ENCODE measurements at regions not wholly inside any gene's neighbourhood (a gene's known extent, or its start where the extent isn't known, plus 50 kb on each side); places are given as distances from the start of the nearest gene placed in this dataset.

GRCh38 chr14:96979611-96980074, 182.5 kb downstream of the VRK1 start:
- intact Hi-C loops (cut with micrococcal nuclease) = no loop called here

GRCh38 chr14:96980835-96981234, 183.7 kb downstream of the VRK1 start:
- intact Hi-C loops (cut with micrococcal nuclease) = no loop called here

GRCh38 chr14:96986256-96987085, 189.3 kb downstream of the VRK1 start:
- intact Hi-C loops (cut with micrococcal nuclease) = no loop called here

DNA sequence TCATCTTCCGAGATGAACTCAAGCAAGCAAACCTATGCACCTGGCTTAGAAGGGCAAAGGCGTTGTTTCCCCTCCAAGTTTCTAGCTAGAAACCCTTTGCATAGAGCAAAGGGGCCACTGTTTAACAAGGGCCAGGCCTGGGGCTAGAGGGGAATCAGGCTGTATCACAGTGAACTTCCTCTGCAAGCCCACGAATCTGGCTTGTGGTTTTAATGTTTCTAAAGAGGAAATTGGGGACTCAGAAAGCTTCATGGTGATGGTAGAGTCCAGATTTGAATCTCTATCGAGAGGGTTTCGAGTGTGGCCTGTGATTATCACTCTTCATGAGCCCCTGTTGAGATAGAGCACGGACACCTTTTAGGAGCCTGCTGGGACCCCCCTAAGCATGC, 189.9 kb downstream of the VRK1 start:
- intact Hi-C loops (cut with micrococcal nuclease) = no loop called here

GRCh38 chr14:96987771-96988170, 190.6 kb downstream of the VRK1 start:
- intact Hi-C loops (cut with micrococcal nuclease) = no loop called here

DNA sequence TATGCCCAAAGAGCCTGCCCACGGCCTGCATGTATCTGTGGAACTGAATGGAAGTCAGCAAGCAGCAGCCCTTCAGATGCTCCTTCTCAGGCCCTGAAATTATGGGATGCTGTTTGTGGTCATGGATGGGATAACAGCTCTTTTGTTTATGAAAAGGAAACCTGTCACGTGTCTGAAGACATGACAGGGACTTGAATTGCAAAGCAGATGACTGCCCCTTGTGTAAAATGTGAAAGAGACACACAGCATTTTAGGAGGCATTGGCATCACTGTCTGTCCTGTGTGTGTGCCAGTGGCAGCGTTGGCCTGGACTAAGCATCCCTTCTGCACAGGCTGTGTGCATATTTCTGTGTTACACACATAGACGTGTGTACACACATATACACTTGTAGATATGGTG, 192.1 kb downstream of the VRK1 start:
- intact Hi-C loops (cut with micrococcal nuclease) = no loop called here

GRCh38 chr14:96991226-96991625, 194.0 kb downstream of the VRK1 start:
- intact Hi-C loops (cut with micrococcal nuclease) = no loop called here

- intact Hi-C loops (cut with micrococcal nuclease) = no loop called here
Observed at GRCh38 chr14:96994999-96995398, 197.8 kb downstream of the VRK1 start.

GRCh38 chr14:96997269-96997668, 200.1 kb downstream of the VRK1 start:
- intact Hi-C loops (cut with micrococcal nuclease) = no loop called here

GRCh38 chr14:96997996-96998395, 200.8 kb downstream of the VRK1 start:
- intact Hi-C loops (cut with micrococcal nuclease) = no loop called here

DNA sequence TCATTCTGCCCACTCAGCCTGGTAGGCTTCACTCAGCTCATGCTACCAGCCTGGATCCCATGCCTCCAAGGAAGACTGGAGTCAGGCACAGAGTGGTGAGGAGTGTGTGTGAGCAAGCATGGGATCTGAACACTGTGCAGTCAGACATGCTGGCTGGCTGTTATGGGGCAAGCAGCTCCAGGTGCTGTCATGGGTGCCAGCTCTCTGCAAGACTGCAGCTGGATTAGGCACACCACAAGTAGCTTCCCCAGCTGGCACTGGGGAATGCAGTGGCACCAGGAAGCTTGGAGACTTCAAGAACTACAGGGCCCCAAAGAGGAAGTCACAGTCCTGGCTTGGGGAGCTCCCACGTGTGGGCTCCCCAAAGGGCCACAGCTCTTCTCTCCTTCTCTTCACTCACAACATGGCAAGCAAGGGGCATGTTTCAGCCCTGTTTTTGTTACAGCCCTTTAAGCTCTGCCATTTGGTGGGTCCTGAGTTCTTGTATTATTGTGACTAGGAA, 202.5 kb downstream of the VRK1 start:
- intact Hi-C loops (cut with micrococcal nuclease) = no loop called here

- intact Hi-C loops (cut with micrococcal nuclease) = no loop called here
Observed at GRCh38 chr14:97002454-97002853, 205.3 kb downstream of the VRK1 start.

GRCh38 chr14:97005934-97006333, 208.8 kb downstream of the VRK1 start:
- intact Hi-C loops (cut with micrococcal nuclease) = no loop called here

DNA sequence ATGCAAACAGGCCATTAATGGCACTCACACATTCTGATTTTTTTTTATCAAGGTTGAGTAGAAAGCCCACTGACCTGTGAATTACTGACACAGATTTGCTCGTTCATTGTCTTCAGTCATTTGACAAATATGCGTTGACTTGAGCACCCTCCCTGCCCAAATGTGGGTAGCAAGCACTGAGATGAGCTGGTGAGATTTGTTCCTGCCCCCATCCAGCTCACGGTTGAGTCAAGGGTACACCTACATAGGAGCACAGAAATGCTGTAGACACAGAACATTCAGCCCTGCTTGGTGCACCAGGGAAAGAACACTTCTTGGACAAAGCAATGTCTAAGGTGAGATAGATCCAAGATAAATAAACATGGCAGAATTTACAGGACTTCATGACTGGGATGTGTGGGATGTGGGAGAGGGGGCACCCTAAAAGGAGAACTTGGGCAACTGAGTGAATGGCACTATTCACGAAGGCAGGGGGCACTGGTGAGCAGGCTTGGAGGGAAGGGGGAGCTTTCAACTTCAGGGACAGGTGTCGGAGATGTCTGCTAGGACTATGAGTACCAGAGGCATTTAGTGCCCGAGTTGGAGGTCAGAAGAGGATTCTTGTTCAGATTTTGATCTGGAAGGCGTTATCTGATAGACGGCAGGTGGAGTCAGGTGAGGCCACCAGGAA, 213.4 kb downstream of the VRK1 start:
- intact Hi-C loops (cut with micrococcal nuclease) = no loop called here

GRCh38 chr14:97013878-97014277, 216.7 kb downstream of the VRK1 start:
- intact Hi-C loops (cut with micrococcal nuclease) = no loop called here

DNA sequence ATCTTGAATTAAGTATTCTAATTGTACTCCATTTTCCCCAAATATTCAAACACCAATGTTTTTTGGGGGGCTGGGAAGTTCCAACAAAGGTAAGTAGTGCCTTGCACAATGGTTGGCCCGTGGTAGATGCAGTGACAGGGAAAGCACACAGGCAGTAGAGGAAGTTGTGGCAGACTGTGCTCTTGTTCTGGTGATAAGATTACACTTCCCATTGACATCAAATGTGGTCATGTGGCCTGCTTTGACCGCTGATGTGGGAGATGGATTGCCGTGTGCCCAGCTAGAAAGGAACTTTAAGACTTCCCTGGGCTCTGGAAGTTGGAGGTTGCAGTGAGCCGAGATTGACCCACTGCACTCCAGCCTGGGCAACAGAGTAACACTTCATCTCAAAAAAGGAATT, 223.8 kb downstream of the VRK1 start:
- intact Hi-C loops (cut with micrococcal nuclease) = no loop called here

DNA sequence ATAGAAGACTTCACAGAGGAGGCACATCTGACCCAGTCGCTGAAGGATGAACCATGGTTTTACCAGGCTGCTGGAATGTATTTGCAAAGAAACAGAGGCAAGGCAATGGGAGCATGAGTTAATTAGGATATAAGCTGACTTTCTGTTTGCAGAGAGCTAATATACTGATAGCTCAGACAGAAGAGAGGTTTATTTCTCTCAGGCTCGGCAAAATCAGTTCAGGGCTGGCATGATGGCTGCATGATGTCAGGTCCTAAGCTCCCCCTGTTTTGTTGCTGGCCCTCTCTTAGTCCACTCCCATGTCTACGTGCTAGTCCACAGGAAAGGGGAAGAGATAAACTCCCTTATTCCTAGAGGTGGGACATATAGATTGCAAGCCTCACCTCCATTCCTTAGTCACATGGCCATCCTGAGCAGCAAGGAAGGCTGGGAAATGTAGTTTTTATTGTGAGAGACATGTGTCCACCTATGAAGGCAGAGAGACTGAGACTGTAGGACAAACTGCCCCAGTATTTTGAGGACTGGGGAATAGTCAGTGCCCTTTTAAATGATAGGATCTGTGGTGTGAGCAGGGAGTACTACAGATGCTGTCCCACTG, 224.5 kb downstream of the VRK1 start:
- intact Hi-C loops (cut with micrococcal nuclease) = no loop called here

- intact Hi-C loops (cut with micrococcal nuclease) = no loop called here
Observed at GRCh38 chr14:97022741-97023140, 225.6 kb downstream of the VRK1 start.

DNA sequence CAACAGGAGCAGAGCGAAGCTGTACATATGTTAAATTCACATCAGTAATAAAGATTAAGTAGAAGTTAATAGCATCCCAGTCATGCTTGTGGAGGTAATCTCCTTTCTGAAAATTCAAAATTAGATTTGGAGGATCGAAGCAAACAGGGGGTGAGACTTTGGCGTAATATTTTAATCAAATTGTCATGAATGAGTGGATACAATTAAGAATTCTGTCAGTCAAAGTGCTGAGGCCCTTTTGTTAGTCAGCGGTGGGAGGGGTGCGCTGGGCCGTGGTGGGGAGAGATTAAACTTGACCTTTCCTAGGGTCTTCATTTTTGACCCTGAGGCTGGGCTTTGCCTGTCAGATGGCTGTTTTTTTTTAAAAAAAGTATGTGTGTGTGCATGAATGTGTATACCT, 226.7 kb downstream of the VRK1 start:
- intact Hi-C loops (cut with micrococcal nuclease) = no loop called here

DNA sequence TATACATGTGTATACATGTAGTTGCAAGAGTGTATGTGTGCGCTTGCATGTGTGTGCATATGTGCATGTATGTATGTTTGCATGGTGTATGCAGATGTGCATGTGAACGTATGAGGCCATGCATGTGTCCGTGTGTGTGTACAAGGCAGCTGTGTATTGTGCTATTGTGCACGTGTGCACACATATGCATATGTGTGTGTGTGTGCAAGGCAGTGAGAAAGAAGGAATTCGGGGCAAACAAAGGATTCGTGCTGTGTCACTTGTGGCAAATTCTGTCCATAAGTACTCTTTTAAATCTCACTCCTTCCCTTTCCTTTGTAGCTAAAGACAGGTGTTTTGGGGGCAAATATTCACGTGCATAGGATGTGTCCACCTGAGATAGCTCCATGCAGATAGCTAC, 227.1 kb downstream of the VRK1 start:
- intact Hi-C loops (cut with micrococcal nuclease) = no loop called here

DNA sequence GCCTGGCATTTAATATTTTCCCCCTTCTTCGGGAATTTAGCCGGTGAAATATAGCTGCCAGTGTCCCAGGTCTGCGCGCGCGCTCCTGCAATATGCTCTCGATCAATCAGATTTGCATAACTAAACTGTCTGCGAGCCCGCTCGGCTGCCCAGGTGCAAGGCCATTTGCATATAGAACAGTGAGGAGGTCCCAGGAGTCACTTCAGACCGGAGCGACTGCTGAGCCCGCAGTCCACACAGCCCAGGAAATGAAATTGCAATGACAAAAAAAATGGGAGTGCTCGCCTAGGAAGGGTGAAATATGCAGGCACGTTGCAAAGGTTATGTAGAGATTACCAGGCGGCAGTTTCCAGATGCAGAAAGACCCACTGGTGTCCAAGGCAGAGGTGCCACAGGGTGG, 228.5 kb downstream of the VRK1 start:
- intact Hi-C loops (cut with micrococcal nuclease) = no loop called here

- intact Hi-C loops (cut with micrococcal nuclease) = no loop called here
Observed at GRCh38 chr14:97027256-97027999, 230.2 kb downstream of the VRK1 start.
